HG02678 (cell line): ENCODE measurements at regions not wholly inside any gene's neighbourhood (a gene's known extent, or its start where the extent isn't known, plus 50 kb on each side); places are given as distances from the start of the nearest gene placed in this dataset.

Experiments used
- ATAC-seq: cut with Tn5 transposase; IDR thresholded peaks from one replicate; pipeline ENCODE4 v1.9.1; 2021; ENCODE audit warnings: mild to moderate bottlenecking, moderate library complexity; ENCODE audit not compliant: unreplicated experiment

DNA sequence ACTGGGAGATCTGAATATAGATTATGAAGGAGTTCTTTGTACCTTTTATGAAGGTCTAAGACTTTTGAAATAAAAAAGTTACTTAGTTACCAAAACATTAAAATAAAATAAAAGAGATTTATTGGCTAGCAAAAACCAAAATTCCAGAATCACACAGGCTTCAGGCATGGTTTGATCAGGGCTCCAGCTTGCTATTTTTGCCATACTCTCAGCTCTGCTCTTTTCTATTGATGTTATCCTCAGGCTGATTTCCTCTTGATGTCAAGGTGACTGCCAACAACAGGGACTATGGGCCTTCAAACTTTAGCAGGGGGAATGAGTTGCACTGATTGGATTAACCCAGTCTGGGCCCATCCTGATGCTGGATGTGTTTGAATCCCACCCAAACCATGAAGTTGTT, 174.1 kb downstream of the TFCP2L1 start:
- no peak for ATAC-seq

GRCh38 chr2:121118951-121119350, 166.1 kb downstream of the TFCP2L1 start:
- no peak for ATAC-seq

DNA sequence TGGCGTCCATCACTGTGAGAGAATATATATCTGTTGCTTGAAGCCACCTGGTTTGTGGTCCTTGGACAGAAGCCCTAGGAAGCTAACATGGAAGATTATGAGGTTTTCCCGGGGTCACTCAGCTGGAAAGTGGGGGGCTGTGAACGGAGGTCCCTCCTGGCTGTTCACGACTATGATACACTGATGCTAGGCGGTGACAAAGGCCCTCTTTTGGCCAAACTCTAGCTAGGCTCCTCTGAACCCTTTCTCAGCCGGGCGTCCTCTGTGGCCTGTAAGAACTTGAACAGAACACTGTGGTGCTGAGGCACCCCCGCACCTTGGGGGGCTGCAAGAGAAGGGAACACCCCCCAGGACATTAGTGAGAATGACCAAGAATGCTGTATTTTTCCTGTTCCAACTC, 164.6 kb downstream of the TFCP2L1 start:
- ATAC-seq, result no peak

GRCh38 chr2:121120991-121121390, 164.0 kb downstream of the TFCP2L1 start:
- ATAC-seq, result no peak

DNA sequence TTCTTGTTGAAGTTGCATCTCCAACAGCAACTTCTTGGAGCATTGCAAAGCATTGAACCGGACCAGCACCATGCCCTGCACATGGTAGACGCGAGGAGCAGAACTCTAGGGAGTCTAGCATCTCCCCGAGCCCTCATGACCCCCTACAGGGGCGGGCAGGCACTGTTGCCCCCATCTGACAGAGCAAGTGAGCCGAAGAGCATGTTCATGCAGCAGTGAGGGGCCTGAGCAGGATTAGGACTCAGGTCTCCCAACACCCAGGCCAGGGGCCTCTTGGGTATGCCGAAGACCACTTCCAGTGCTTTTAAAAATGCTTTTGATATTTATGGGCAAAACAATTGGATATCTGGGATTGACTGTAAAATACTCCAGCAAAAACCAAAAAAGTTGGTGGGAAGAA, 163.3 kb downstream of the TFCP2L1 start:
- ATAC-seq, result no peak

- ATAC-seq, result no peak
These were observed 161.7 kb downstream of the TFCP2L1 start for GRCh38 chr2:121123268-121123667.

DNA sequence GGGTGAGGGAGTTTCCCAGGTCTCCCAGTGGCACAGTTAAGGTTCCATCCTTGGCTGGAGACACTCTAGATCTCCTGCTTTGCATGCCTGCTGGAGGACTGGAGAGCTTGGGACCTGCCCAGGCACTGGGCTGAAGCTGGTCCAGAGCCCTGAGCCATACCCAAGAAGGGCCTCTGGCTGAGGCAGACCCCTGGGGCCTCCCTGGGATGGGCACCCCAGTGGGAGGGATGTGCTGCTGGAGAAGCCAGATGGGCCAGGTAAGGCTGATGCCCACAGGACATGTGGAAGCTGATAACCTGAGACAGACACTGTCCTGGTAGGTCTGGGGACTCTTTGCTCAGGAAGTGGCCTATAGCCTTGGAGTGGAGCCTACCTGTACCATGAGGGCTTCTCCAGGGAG, 160.7 kb downstream of the TFCP2L1 start:
- ATAC-seq, result no peak

- no peak for ATAC-seq
These were observed 159.7 kb downstream of the TFCP2L1 start for GRCh38 chr2:121125350-121125749.

- no peak for ATAC-seq
These were observed 156.0 kb downstream of the TFCP2L1 start for GRCh38 chr2:121128741-121129659.

GRCh38 chr2:121129692-121130091, 155.3 kb downstream of the TFCP2L1 start:
- no peak for ATAC-seq

DNA sequence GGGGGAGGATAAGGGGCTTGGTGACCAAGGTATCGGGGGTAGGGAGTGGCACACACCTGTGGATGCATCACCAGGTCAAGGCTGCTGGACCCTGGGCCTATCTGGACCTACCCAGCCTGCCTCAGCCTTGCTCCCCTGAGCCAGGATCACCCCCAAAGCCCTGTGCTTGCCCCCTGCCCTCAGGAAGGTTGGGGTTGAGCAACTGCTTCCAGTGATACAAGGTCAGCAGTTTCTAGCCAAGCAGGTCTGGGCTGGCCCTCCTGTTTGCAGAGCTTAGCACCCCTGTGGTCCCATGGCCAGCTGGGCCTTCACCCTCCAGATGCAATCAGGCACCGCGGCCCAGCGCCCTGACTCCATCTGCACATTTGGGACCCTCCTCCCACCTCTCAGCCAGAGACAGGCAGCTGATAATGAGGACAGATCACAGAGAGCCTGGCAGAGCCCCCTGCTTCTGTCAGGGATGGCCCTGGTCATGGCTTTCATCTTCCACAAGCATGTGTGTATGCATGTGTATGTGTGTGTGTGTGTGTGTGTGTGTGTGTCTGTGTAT, 154.6 kb downstream of the TFCP2L1 start:
- no peak for ATAC-seq

- no peak for ATAC-seq
These were observed 153.6 kb downstream of the TFCP2L1 start for GRCh38 chr2:121131375-121131774.

DNA sequence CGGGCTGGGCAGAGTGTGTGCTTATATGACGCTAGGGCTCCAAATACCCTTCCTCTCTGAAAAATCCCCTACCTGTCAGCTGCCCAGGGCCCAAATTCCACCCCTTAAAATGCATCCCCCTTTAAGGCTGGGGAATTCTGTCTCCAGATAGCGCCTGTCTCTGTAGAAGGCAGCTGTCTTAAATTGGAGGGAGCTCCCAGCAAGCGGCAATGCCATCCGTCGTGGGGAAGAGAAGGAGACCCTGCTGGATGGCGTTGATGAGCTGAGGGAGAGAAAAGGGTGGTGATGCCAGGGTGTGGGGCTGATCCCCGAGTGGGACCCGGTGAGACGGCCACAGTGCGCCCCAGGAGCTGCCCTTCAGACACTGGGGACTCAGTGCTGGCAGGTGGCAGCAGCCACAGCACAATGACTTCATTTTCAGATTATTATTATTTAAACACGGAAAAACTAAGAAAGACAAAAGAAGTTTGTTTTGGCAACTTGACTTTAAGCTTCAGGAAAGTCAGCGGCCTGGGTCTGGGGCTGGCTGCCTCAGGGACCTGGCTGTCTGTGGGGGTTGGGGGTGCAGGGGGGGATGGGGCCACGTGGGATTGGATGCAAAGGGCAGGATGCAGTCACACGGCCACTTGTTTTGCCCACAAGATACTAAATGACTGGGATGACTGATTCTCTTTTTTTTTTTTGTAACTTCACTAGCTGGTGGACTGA, 152.8 kb downstream of the TFCP2L1 start:
- ATAC-seq, result no peak

DNA sequence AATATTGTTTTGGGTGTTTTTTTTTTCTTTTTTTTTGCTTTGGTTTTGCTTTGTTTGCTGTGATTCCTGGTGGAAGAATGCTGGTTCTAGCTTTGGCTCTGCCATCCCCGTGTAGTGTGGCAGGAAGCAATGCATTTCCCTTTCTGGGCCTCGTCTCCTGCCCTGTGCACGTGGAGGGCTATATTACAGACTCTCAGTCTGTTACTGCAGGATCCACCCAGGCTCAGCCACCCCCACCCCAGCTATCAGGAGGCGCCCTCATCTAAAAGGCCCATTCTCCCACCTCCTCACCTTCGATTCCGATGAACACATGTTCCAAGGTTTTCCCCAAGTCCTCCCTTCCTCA, 152.3 kb downstream of the TFCP2L1 start:
- no peak for ATAC-seq

GRCh38 chr2:121133551-121134319, 151.3 kb downstream of the TFCP2L1 start:
- ATAC-seq, result no peak

DNA sequence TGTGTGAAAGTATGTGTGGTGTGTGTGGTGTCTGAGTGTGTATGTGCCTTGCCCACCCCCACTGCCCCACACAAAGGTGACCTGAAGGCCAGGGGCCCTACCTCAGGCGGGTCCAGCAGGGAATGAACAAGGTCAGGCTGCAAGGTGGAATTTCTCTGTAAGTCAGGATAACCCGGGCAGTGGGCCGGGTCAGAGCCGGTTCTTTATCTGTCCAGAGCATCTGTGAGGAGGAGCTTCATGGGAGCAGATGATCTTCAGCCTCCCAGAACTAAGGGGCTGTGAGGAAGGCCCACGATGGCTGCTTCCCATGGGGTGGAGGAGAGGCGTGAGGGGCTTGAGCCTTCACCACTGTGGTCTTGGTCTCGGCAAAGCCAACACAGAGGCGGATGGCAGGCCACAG, 150.3 kb downstream of the TFCP2L1 start:
- no peak for ATAC-seq

DNA sequence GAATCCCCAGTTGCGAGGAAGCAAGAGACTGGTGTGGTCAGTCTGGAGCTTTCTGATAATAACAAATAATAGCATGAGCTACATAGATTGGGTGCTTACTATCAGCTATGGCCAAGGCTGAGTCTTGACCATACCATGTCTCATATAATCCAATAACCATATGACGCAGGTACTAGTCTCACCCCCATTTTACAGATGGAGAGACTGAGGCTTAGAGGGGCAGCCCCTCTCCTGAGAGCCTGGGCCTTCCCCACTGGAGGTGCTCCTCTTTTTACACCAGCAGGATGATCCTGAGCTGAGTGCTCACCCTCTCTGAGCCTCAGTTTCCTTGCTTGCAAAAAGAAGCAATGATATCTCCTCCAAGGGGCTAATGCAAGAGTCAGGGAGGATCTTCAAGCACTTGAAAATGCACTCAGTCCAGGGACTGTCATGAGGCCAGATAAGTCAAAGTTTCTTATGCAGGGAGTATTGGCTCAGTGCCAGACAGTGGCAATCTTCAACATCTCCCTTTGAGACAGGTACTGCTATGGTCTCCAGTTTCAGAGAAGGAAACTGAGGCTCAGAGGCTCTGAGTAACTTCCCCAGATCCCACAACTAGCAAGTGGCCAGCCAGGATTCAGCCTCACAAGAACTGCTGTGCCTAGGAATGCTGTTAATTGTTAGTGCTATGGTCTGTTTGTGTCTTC, 149.7 kb downstream of the TFCP2L1 start:
- no peak for ATAC-seq

DNA sequence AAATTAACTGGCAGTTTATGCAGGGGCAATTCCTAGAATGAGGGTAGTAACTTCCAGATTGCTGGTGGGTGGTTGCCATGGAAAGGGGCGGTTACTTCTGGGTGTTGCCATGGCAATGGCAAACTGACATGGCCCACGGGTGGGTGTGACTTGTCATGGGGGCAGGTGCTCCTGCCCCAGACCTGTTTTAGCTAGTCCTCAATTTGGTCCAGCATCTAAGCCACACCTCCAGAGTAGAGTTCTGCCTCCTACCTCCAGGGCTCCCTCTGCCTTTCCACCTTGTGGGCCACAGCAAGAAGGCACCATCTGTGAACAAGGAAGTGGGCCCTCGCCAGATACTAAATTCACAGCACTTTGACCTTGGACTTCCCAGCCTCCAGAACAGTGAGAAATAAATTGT, 148.7 kb downstream of the TFCP2L1 start:
- ATAC-seq, result no peak

DNA sequence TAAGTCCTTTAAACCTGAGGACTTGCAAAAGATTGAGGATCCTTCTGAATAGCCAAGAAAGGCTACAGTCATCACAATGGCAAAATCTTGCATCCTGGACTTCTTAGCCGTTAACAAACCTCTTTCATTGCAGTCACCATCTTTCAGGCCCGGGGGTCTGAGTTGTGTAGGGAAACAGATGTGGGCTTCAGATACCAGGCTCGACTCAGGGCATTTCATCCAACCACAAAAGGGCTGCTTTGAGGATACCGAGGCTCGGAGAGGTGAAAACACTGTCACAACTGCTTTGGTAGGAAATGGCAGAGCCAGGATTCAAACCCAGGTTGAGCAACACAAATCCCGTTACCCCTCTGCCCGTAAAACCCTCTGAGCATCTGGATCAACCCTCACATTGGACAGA, 147.4 kb downstream of the TFCP2L1 start:
- no peak for ATAC-seq

DNA sequence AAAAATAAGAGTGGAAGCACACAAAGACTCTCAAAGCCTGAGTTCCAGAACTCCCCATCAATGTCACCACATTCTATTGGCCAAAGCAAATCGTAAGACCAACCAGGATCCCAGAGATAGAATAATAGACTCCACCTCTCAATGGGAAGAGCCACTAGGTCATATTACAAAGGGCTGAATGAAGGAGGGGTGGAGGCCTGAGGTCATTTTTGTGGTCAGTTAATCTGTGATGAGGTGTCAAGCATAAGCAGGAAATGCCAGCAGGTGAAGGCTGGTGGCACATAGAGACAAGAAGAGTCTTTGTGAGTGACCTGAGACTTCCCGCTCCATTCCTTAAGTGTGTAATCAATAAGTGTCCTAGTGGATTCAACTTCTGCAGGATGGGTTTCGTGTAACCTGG, 144.3 kb downstream of the TFCP2L1 start:
- no peak for ATAC-seq

- ATAC-seq, result no peak
These were observed 142.6 kb downstream of the TFCP2L1 start for GRCh38 chr2:121142452-121142851.
